Breast epithelium (tissue), 4 donors: ENCODE measurements at regions not wholly inside any gene's neighbourhood (a gene's known extent, or its start where the extent isn't known, plus 50 kb on each side); places are given as distances from the start of the nearest gene placed in this dataset.
"Not testable (repeated sequence)": the region's sequence is repeated elsewhere in the genome, so short reads cannot be mapped to it uniquely, and the experiment has no call there.

ENCODE experiments used
- DNase-seq, 2 donors: peaks; one replicate each; pipeline ENCODE4 v3.0.0-alpha.2; 2019; ENCODE audit warnings: low spot score in 2 of 2
- H3K27ac ChIP-seq, 2 donors: fragments of 200-600 bp; sonication (generic) in 1 of 2; one replicate each; pipeline ENCODE4 v1.5.1; 2016 to 2019; ENCODE audit warnings: mild to moderate bottlenecking in 1 of 2
- H3K27me3 ChIP-seq, 2 donors: fragments of 200-600 bp; sonication (generic) in 1 of 2; one replicate each; pipeline versions ENCODE4 v1.5.1 to v1.6.0; 2017 to 2019; ENCODE audit warnings: control low read depth in 1 of 2, mild to moderate bottlenecking in 1 of 2
- H3K36me3 ChIP-seq: fragments of 200-600 bp; one replicate; pipeline ENCODE4 v1.5.1; 2019
- H3K4me1 ChIP-seq, 2 donors: fragments of 200-600 bp; sonication (generic); one replicate each; pipeline ENCODE4 v1.5.1; 2016 to 2019; ENCODE audit warnings: control low read depth in 1 of 2
- H3K4me3 ChIP-seq, 3 donors: fragments of 200-600 bp; sonication (generic); 1 replicate in 2 of 3; 2 replicates in 1 of 3; pipeline ENCODE4 v1.5.1; 2016 to 2019; ENCODE audit warnings: mild to moderate bottlenecking in 3 of 3, moderate library complexity in 2 of 3
- H3K9me3 ChIP-seq, 2 donors: fragments of 200-600 bp; sonication (generic) in 1 of 2; one replicate each; pipeline ENCODE4 v1.5.1; 2016 to 2019; ENCODE audit warnings: control low read depth in 1 of 2
- CTCF ChIP-seq, 3 donors: fragments of 450-650 bp; IDR thresholded peaks; one replicate each; pipeline ENCODE4 v1.5.1; 2016 to 2017; ENCODE audit warnings: antibody characterized with exemption in 3 of 3, mild to moderate bottlenecking in 3 of 3, moderate library complexity in 3 of 3
- POLR2A ChIP-seq: fragments of 450-650 bp; IDR thresholded peaks from one replicate; pipeline ENCODE4 v1.6.1; 2016; ENCODE audit warnings: antibody characterized with exemption, mild to moderate bottlenecking, moderate library complexity
- POLR2AphosphoS5 ChIP-seq, 3 donors: sonication (generic); formaldehyde crosslinking; IDR thresholded peaks; one replicate each; pipeline ENCODE4 v1.6.1; 2017; ENCODE audit warnings: antibody characterized with exemption in 3 of 3
- intact Hi-C: fragments of 100-400 bp; cut with DNase I; formaldehyde crosslinking; loops from one replicate; pipeline ENCODE4 v1.15.1; 2023; ENCODE audit warnings: low total_unique reads

GRCh38 chr9:32882705-32883104 is 99.4 kb downstream of the TMEM215 start:
- no peak for DNase-seq
- Histone ChIP-seq H3K27me3 (no peaks in the 10 kb centered on the region), H3K4me1 (no peaks in the 10 kb centered on the region), H3K36me3 (no peaks in the 10 kb centered on the region), H3K9me3 (no peaks in the 10 kb centered on the region), H3K4me3 (no peak overlapping the region), H3K27ac (no peak overlapping the region)
- TF ChIP-seq CTCF (IDR thresholded peaks at IDR 0.05): no peak
- no peak for TF ChIP-seq POLR2A
- TF ChIP-seq POLR2AphosphoS5 (IDR thresholded peaks at IDR 0.05): no peak
- intact Hi-C loops: no loop called here

- Histone ChIP-seq H3K36me3 (no peaks in the 10 kb centered on the region), H3K27me3 (no peaks in the 10 kb centered on the region), H3K4me3 (no peak overlapping the region), H3K9me3 (no peaks in the 10 kb centered on the region), H3K4me1 (no peaks in the 10 kb centered on the region), H3K27ac (no peak overlapping the region)
- TF ChIP-seq CTCF (IDR thresholded peaks at IDR 0.05) (no peak), POLR2AphosphoS5 (IDR thresholded peaks at IDR 0.05) (no peak), POLR2A (no peak)
- intact Hi-C loops: no loop called here
- no peak for DNase-seq
Measured at GRCh38 chr9:32884482-32884881, 101.1 kb downstream of the TMEM215 start.

GRCh38 chr9:32886021-32886420 is 102.7 kb downstream of the TMEM215 start:
- intact Hi-C loops: no loop called here
- H3K4me3 ChIP-seq: no peak overlapping the region
- no peaks in the 10 kb centered on the region for H3K9me3 ChIP-seq
- H3K36me3 ChIP-seq: no peaks in the 10 kb centered on the region
- no peaks in the 10 kb centered on the region for H3K27me3 ChIP-seq
- H3K4me1 ChIP-seq: no peaks in the 10 kb centered on the region
- DNase-seq: no peak
- TF ChIP-seq CTCF (IDR thresholded peaks at IDR 0.05) (no peak), POLR2A (no peak), POLR2AphosphoS5 (IDR thresholded peaks at IDR 0.05) (no peak)
- no peak overlapping the region for H3K27ac ChIP-seq

- DNase-seq, H3K4me3 ChIP-seq, H3K27me3 ChIP-seq, H3K27ac ChIP-seq, H3K9me3 ChIP-seq, intact Hi-C loops, H3K36me3 ChIP-seq, H3K4me1 ChIP-seq: not testable (repeated sequence)
Measured at GRCh38 chr9:32894485-32894884, 106.9 kb downstream of the APTX start.

GRCh38 chr9:32899181-32899580 is 102.2 kb downstream of the APTX start:
- H3K27me3 ChIP-seq: no peaks in the 10 kb centered on the region
- peaks cover 0 to 20% of the 10 kb centered on the region in 2 donors for H3K9me3 ChIP-seq
- TF ChIP-seq POLR2A (no peak), CTCF (IDR thresholded peaks at IDR 0.05) (no peak), POLR2AphosphoS5 (IDR thresholded peaks at IDR 0.05) (no peak)
- H3K4me3 ChIP-seq: no peak overlapping the region
- no peak for DNase-seq
- intact Hi-C loops: no loop called here
- no peak overlapping the region for H3K27ac ChIP-seq
- no peaks in the 10 kb centered on the region for H3K36me3 ChIP-seq
- H3K4me1 ChIP-seq: no peaks in the 10 kb centered on the region

GRCh38 chr9:32899761-32900160 is 101.7 kb downstream of the APTX start:
- Histone ChIP-seq H3K27me3 (no peaks in the 10 kb centered on the region), H3K27ac (no peak overlapping the region), H3K9me3 (peaks cover 0 to 20% of the 10 kb centered on the region in 2 donors), H3K4me1 (no peaks in the 10 kb centered on the region), H3K36me3 (no peaks in the 10 kb centered on the region), H3K4me3 (no peak overlapping the region)
- DNase-seq: no peak
- intact Hi-C loops: no loop called here
- no peak for TF ChIP-seq POLR2AphosphoS5 (IDR thresholded peaks at IDR 0.05)
- no peak for TF ChIP-seq CTCF (IDR thresholded peaks at IDR 0.05)
- TF ChIP-seq POLR2A: no peak
